ENCODE measurements at regions not wholly inside any gene's neighbourhood (a gene's known extent, or its start where the extent isn't known, plus 50 kb on each side); places are given as distances from the start of the nearest gene placed in this dataset.

- Histone ChIP-seq H3K4me3 (ENCODE audit: control insufficient read depth in 1 of 2, extremely low read depth in 1 of 2, low read length in 1 of 2) (no peak overlapping the region), H3K9me3 (no peaks in the 10 kb centered on the region), H3K27ac (ENCODE audit: low read length) (no peak overlapping the region), H3K36me3 (ENCODE audit: control insufficient read depth in 2 of 2, extremely low read depth in 1 of 2, insufficient read depth in 1 of 2, low read length in 1 of 2) (no peaks in the 10 kb centered on the region), H3K27me3 (replicated peaks in 1 of 2; ENCODE audit: control insufficient read depth in 2 of 2, extremely low read depth in 1 of 2, insufficient read depth in 2 of 2, low read length in 1 of 2) (peaks cover under 1 to 29% of the 10 kb centered on the region in 2 experiments), H3K4me1 (ENCODE audit: control insufficient read depth in 1 of 2, extremely low read depth in 1 of 2, insufficient read depth in 2 of 2, low read length in 2 of 2) (no peaks in the 10 kb centered on the region)
- Mint-ChIP-seq H3K27me3 (peaks cover 7 to 19% of the 10 kb centered on the region in 2 donors), H3K27ac (no peak overlapping the region), H3K4me3 (no peak overlapping the region), H3K9me3 (no peaks in the 10 kb centered on the region), H3K4me1 (no peaks in the 10 kb centered on the region), H3K36me3 (no peaks in the 10 kb centered on the region)
- CTCF ChIA-PET, result no interaction called here
- ATAC-seq (replicated peaks in 1 of 4) (no peak), DNase-seq (no peak)
- POLR2A ChIA-PET, result no interaction called here
- WGBS (ENCODE audit: insufficient coverage), result 92% methylated on average over 5 of the region's 7 CpGs
Observed at GRCh38 chr17:73942703-73943415, 260.6 kb upstream of the RPL38 start.

DNA sequence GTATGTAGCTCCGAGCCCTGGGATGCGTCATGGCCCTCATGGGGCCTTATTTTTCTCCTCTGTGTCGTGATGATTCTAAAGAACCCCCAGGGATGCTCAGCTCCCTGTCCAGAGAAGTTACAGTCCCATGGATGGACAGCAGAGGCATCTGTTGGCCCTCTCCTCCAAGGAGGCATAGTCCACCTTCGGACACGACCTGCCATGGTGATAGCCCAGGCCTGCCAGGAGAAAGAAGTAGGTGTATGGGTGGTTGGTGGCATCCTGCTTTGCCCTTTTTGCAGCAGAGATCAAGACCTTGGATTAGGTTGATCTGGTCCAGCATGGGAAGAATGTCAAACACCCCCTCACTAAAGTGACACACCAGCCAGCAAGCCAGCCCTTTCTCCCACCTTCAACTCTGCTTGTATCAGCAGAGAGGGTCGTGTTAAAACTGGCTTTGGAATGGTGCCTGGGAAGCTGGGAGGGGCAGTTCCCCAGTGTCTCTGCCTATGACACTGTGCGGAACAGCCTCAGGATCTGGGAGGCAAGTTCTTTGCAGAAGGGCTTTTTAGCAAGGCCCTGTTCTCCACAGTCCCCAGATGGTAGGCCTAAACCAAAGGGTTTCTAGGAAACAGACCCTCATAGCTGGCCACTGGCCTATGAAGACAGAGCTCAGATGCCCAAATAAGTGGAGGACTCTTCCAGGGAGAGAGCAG is 259.9 kb upstream of the RPL38 start:
- peaks cover 12 to 21% of the 10 kb centered on the region in 2 donors for H3K27me3 Mint-ChIP-seq
- ATAC-seq (replicated peaks in 1 of 4) (no peak), DNase-seq (no peak)
- no peak overlapping the region for H3K4me3 Mint-ChIP-seq
- H3K9me3 ChIP-seq, result no peaks in the 10 kb centered on the region
- POLR2A ChIA-PET, result no interaction called here
- CTCF ChIA-PET, result no interaction called here
- no peaks in the 10 kb centered on the region for H3K4me1 ChIP-seq (ENCODE audit: control insufficient read depth in 1 of 2, extremely low read depth in 1 of 2, insufficient read depth in 2 of 2, low read length in 2 of 2)
- H3K36me3 ChIP-seq (ENCODE audit: control insufficient read depth in 2 of 2, extremely low read depth in 1 of 2, insufficient read depth in 1 of 2, low read length in 1 of 2), result no peaks in the 10 kb centered on the region
- 52% methylated on average over 6 of the region's 7 CpGs for WGBS (ENCODE audit: insufficient coverage)
- no peaks in the 10 kb centered on the region for H3K36me3 Mint-ChIP-seq
- no peak overlapping the region for H3K27ac ChIP-seq (ENCODE audit: low read length)
- peaks cover 2 to 33% of the 10 kb centered on the region in 2 experiments for H3K27me3 ChIP-seq (replicated peaks in 1 of 2; ENCODE audit: control insufficient read depth in 2 of 2, extremely low read depth in 1 of 2, insufficient read depth in 2 of 2, low read length in 1 of 2)
- H3K9me3 Mint-ChIP-seq, result no peaks in the 10 kb centered on the region
- no peak overlapping the region for H3K27ac Mint-ChIP-seq
- H3K4me1 Mint-ChIP-seq, result no peaks in the 10 kb centered on the region
- H3K4me3 ChIP-seq (ENCODE audit: control insufficient read depth in 1 of 2, extremely low read depth in 1 of 2, low read length in 1 of 2), result no peak overlapping the region

- no CpG with 5 or more reads among the region's 5 CpGs for WGBS (ENCODE audit: insufficient coverage)
Observed at GRCh38 chr17:73944366-73944765, 259.1 kb upstream of the RPL38 start.

DNA sequence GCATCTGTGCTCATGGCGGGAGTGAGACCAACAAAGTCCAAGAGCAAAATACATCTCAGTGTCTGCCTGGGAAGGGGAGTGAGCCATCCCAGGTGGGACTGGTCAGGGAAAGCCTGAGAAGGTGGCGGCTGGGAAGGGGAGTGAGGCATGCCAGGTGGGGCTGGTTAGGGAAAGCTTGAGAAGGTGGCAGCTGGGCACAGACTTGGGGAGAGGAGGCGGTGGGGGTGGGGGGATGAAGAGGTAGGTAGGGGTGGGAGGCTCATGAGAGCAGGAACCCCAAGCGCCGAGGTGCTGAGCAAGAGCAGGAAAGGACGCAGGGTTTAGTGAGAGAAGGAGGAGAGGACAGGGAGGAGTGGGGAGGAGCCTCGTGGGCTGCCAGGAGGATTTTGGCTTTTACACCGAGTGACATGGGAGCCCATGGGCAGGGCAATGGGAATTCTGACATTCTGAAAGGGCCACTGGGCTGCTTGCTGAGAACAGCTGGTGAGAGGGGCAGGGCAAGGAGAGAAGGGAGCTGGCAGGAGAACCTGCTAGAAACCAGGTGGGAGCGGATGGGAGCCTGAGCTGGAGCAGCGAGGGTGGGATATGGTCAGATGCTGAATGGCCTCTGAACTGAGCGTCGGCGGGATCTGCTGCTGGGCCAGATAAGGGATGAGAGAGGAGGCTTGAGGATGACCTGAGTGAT is 256.1 kb upstream of the RPL38 start:
- Mint-ChIP-seq H3K27ac (no peak overlapping the region), H3K4me1 (peaks cover 0 to 6% (median 5%) of the 10 kb centered on the region in 3 donors), H3K36me3 (no peaks in the 10 kb centered on the region), H3K9me3 (no peaks in the 10 kb centered on the region), H3K4me3 (no peak overlapping the region), H3K27me3 (peaks cover 21 to 24% of the 10 kb centered on the region in 2 donors)
- Histone ChIP-seq H3K36me3 (ENCODE audit: control insufficient read depth in 2 of 2, extremely low read depth in 1 of 2, insufficient read depth in 1 of 2, low read length in 1 of 2) (no peaks in the 10 kb centered on the region), H3K4me3 (ENCODE audit: control insufficient read depth in 1 of 2, extremely low read depth in 1 of 2, low read length in 1 of 2) (no peak overlapping the region), H3K4me1 (ENCODE audit: control insufficient read depth in 1 of 2, extremely low read depth in 1 of 2, insufficient read depth in 2 of 2, low read length in 2 of 2) (peaks cover 0 to 5% of the 10 kb centered on the region in 2 experiments), H3K27ac (ENCODE audit: low read length) (no peak overlapping the region), H3K9me3 (no peaks in the 10 kb centered on the region), H3K27me3 (replicated peaks in 1 of 2; ENCODE audit: control insufficient read depth in 2 of 2, extremely low read depth in 1 of 2, insufficient read depth in 2 of 2, low read length in 1 of 2) (peaks cover 2 to 52% of the 10 kb centered on the region in 2 experiments)
- no peak for ATAC-seq (replicated peaks in 1 of 4)
- no peak for DNase-seq
- POLR2A ChIA-PET, result no interaction called here
- WGBS (ENCODE audit: insufficient coverage), result 90% methylated on average over 12 of the region's 13 CpGs
- CTCF ChIA-PET, result no interaction called here

More at GRCh38 chr17:73944366-73944765, 259.1 kb upstream of the RPL38 start:
- peaks cover 2 to 39% of the 10 kb centered on the region in 2 experiments for H3K27me3 ChIP-seq (replicated peaks in 1 of 2; ENCODE audit: control insufficient read depth in 2 of 2, extremely low read depth in 1 of 2, insufficient read depth in 2 of 2, low read length in 1 of 2)
- no peak overlapping the region for H3K27ac ChIP-seq (ENCODE audit: low read length)
- H3K9me3 ChIP-seq, result no peaks in the 10 kb centered on the region
- Mint-ChIP-seq H3K4me1 (no peaks in the 10 kb centered on the region), H3K36me3 (no peaks in the 10 kb centered on the region), H3K27me3 (peaks cover 13 to 22% of the 10 kb centered on the region in 2 donors), H3K4me3 (no peak overlapping the region), H3K9me3 (no peaks in the 10 kb centered on the region), H3K27ac (no peak overlapping the region)
- H3K4me1 ChIP-seq (ENCODE audit: control insufficient read depth in 1 of 2, extremely low read depth in 1 of 2, insufficient read depth in 2 of 2, low read length in 2 of 2), result no peaks in the 10 kb centered on the region
- H3K36me3 ChIP-seq (ENCODE audit: control insufficient read depth in 2 of 2, extremely low read depth in 1 of 2, insufficient read depth in 1 of 2, low read length in 1 of 2), result no peaks in the 10 kb centered on the region
- POLR2A ChIA-PET, result no interaction called here
- H3K4me3 ChIP-seq (ENCODE audit: control insufficient read depth in 1 of 2, extremely low read depth in 1 of 2, low read length in 1 of 2), result no peak overlapping the region
- CTCF ChIA-PET, result no interaction called here
- ATAC-seq (replicated peaks in 1 of 4) (no peak), DNase-seq (no peak)

GRCh38 chr17:73947966-73948355 is 255.5 kb upstream of the RPL38 start:
- no peak for ATAC-seq (replicated peaks in 1 of 4)
- Mint-ChIP-seq H3K4me1 (peaks cover 0 to 6% (median 5%) of the 10 kb centered on the region in 3 donors), H3K36me3 (no peaks in the 10 kb centered on the region), H3K9me3 (no peaks in the 10 kb centered on the region), H3K27me3 (peaks cover 21 to 24% of the 10 kb centered on the region in 2 donors), H3K27ac (no peak overlapping the region), H3K4me3 (no peak overlapping the region)
- H3K4me1 ChIP-seq (ENCODE audit: control insufficient read depth in 1 of 2, extremely low read depth in 1 of 2, insufficient read depth in 2 of 2, low read length in 2 of 2), result peaks cover 0 to 11% of the 10 kb centered on the region in 2 experiments
- H3K27ac ChIP-seq (ENCODE audit: low read length), result no peak overlapping the region
- peaks cover 2 to 53% of the 10 kb centered on the region in 2 experiments for H3K27me3 ChIP-seq (replicated peaks in 1 of 2; ENCODE audit: control insufficient read depth in 2 of 2, extremely low read depth in 1 of 2, insufficient read depth in 2 of 2, low read length in 1 of 2)
- H3K4me3 ChIP-seq (ENCODE audit: control insufficient read depth in 1 of 2, extremely low read depth in 1 of 2, low read length in 1 of 2), result no peak overlapping the region
- ChIA-PET CTCF (no interaction called here), POLR2A (no interaction called here)
- DNase-seq, result no peak
- 95% methylated on average over 2 of the region's 4 CpGs for WGBS (ENCODE audit: insufficient coverage)
- no peaks in the 10 kb centered on the region for H3K9me3 ChIP-seq
- H3K36me3 ChIP-seq (ENCODE audit: control insufficient read depth in 2 of 2, extremely low read depth in 1 of 2, insufficient read depth in 1 of 2, low read length in 1 of 2), result no peaks in the 10 kb centered on the region

DNA sequence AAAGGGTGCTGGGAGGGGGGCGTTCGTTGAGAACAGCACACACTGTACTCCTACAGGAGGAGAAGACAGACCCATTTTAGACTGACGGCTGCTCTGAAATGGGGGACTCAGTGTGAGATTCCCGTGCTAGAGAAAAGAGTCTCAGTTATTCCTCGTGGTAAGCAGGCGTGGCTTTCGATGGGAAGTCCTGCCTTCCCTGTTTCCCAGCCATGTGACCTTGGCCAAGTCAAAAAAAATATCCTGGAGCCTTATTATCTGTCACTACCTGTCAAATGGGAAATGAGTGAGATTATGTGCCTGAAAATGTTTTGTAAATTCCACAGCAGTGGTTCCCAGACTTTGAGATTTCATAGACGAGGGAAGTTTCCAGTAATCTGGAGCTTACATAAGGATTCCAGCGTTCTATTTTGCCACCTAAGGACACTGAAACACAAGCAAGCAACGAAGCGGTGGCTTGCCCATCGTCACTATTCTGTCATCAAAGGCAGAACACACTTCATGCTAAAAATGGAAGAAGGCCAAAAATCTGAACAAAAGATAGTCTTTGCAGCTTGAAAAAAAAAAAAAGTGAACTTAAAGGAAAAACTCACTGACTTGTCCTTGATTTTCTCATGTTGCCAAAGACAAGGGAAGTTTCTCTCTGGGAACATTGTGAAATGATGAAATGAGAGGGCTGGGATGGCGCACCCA is 253.4 kb upstream of the RPL38 start:
- WGBS (ENCODE audit: insufficient coverage), result 85% methylated on average over 10 of the region's 13 CpGs
- Histone ChIP-seq H3K27me3 (replicated peaks in 1 of 2; ENCODE audit: control insufficient read depth in 2 of 2, extremely low read depth in 1 of 2, insufficient read depth in 2 of 2, low read length in 1 of 2) (peaks cover 2 to 67% of the 10 kb centered on the region in 2 experiments), H3K4me1 (ENCODE audit: control insufficient read depth in 1 of 2, extremely low read depth in 1 of 2, insufficient read depth in 2 of 2, low read length in 2 of 2) (peaks cover 0 to 14% of the 10 kb centered on the region in 2 experiments), H3K27ac (ENCODE audit: low read length) (no peak overlapping the region), H3K36me3 (ENCODE audit: control insufficient read depth in 2 of 2, extremely low read depth in 1 of 2, insufficient read depth in 1 of 2, low read length in 1 of 2) (no peaks in the 10 kb centered on the region), H3K9me3 (no peaks in the 10 kb centered on the region), H3K4me3 (ENCODE audit: control insufficient read depth in 1 of 2, extremely low read depth in 1 of 2, low read length in 1 of 2) (no peak overlapping the region)
- ATAC-seq (replicated peaks in 1 of 4), result no peak
- peaks cover 0 to 6% (median 5%) of the 10 kb centered on the region in 3 donors for H3K4me1 Mint-ChIP-seq
- H3K4me3 Mint-ChIP-seq, result no peak overlapping the region
- ChIA-PET CTCF (no interaction called here), POLR2A (no interaction called here)
- no peaks in the 10 kb centered on the region for H3K36me3 Mint-ChIP-seq
- H3K27ac Mint-ChIP-seq, result no peak overlapping the region
- peaks cover 19 to 21% of the 10 kb centered on the region in 2 donors for H3K27me3 Mint-ChIP-seq
- no peaks in the 10 kb centered on the region for H3K9me3 Mint-ChIP-seq
- DNase-seq, result no peak
